K562 (cell line): ENCODE measurements at regions not wholly inside any gene's neighbourhood (a gene's known extent, or its start where the extent isn't known, plus 50 kb on each side); places are given as distances from the start of the nearest gene placed in this dataset.

ENCODE experiments used
- ESRRB ChIP-seq: fragments of 250-450 bp; sonication (Bioruptor Pico); IDR thresholded peaks from 2 replicates; pipeline ENCODE4 v1.5.0; 2020; ENCODE audit warnings: mild to moderate bottlenecking, moderate library complexity, borderline replicate concordance
- GTF2A2 ChIP-seq: IDR thresholded peaks from 2 replicates; pipeline ENCODE4 v1.6.1; 2016; ENCODE audit warnings: mild to moderate bottlenecking, missing genetic modification characterization, missing compliant biosample characterization
- HIVEP1 ChIP-seq: fragments of 250-450 bp; sonication (Bioruptor Pico); IDR thresholded peaks from 2 replicates; pipeline ENCODE4 v1.4.0; 2020; ENCODE audit warnings: mild to moderate bottlenecking
- HMGXB4 ChIP-seq: sonication (generic); formaldehyde crosslinking; IDR thresholded peaks from 2 replicates; pipeline ENCODE4 v1.8.1; 2023; ENCODE audit warnings: mild to moderate bottlenecking, missing genetic modification reagents
- HOXB6 ChIP-seq: fragments of 250-450 bp; sonication (Bioruptor Pico); IDR thresholded peaks from 2 replicates; pipeline ENCODE4 v1.5.1; 2022; ENCODE audit warnings: mild to moderate bottlenecking, borderline replicate concordance
- RCOR1 ChIP-seq, 2 experiments: IDR thresholded peaks; 2 replicates each; pipeline ENCODE4 v1.6.1; 2012; ENCODE audit warnings: low read depth in 2 of 2, low read length in 2 of 2, borderline replicate concordance in 1 of 2, improper control_type of control experiment in 1 of 2
- SMAD1 ChIP-seq: fragments of 150-350 bp; IDR thresholded peaks from 2 replicates; pipeline ENCODE4 v1.6.1; 2014; ENCODE audit warnings: low read length, low read depth; ENCODE audit not compliant: partially characterized antibody
- TAF15 ChIP-seq: fragments of 200-400 bp; formaldehyde crosslinking; IDR thresholded peaks from 2 replicates; pipeline ENCODE4 v1.6.1; 2017; ENCODE audit warnings: mild to moderate bottlenecking, low read depth, low read length, moderate library complexity
- VEZF1 ChIP-seq: fragments of 200-800 bp; sonication (Bioruptor generic); IDR thresholded peaks from 2 replicates; pipeline ENCODE4 v1.6.1; 2017; ENCODE audit warnings: missing genetic modification characterization, missing compliant biosample characterization
- ZBTB11 ChIP-seq, 3 experiments: fragments of 200-800 bp in 1 of 3; fragments of 250-450 bp in 1 of 3; fragments of 450-650 bp in 1 of 3; sonication (Bioruptor Pico) in 1 of 3; sonication (Bioruptor generic) in 1 of 3; formaldehyde crosslinking in 1 of 3; IDR thresholded peaks; 2 replicates each; pipeline versions ENCODE4 v1.6.1 to v1.8.0; 2016 to 2022; ENCODE audit warnings: mild to moderate bottlenecking in 2 of 3, missing genetic modification characterization in 2 of 3, missing compliant biosample characterization in 1 of 3, moderate library complexity in 1 of 3
- ZNF174 ChIP-seq: fragments of 250-450 bp; sonication (Bioruptor Pico); IDR thresholded peaks from 2 replicates; pipeline ENCODE4 v1.4.0; 2020; ENCODE audit warnings: mild to moderate bottlenecking
- ZNF512 ChIP-seq: IDR thresholded peaks from 2 replicates; pipeline ENCODE4 v1.6.1; 2016; ENCODE audit warnings: missing genetic modification characterization, missing compliant biosample characterization

GRCh38 chr7:52620849-52621248, 414.6 kb upstream of the POM121L12 start (continued):
- TF ChIP-seq ZBTB11 (CRISPR knock-in tag; IDR thresholded peaks at IDR 0.05) (no peak), ESRRB (CRISPR knock-in tag) (no peak), SMAD1 (no peak), HMGXB4 (no peak), HOXB6 (CRISPR knock-in tag) (no peak), ZNF512 (tag) (no peak), ZNF174 (CRISPR knock-in tag) (no peak), VEZF1 (CRISPR knock-in tag) (no peak), TAF15 (no peak), RCOR1 (IDR thresholded peaks at IDR 0.05; ENCODE audit: borderline replicate concordance in 1 of 2, low read depth in 2 of 2, low read length in 2 of 2) (no peak), HIVEP1 (no peak), GTF2A2 (tag) (no peak)
- TF ChIP-seq, all 486 proteins: peak for 0
